ENCODE measurements at regions not wholly inside any gene's neighbourhood (a gene's known extent, or its start where the extent isn't known, plus 50 kb on each side); places are given as distances from the start of the nearest gene placed in this dataset.

DNA sequence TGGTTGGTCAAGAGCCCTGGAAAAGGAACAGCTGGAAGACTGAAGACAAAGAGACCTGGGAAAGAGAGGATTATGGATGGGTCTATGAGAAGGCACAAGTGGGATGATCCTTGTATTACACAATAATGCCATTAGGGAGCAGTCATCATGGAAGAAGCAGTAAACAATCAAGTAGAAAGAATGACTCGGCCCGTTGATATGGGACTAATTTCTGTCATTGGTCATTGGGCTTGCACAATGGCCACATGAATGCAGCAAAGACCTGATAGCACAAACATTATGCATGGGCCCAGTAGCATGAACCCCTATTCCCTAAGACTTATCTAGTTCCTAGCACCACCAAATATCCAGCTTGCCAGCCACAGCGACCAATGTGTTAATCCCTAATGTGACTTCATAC, 390.3 kb upstream of the ZNF507 start (continued):
- TF ChIP-seq, protein P1, sequence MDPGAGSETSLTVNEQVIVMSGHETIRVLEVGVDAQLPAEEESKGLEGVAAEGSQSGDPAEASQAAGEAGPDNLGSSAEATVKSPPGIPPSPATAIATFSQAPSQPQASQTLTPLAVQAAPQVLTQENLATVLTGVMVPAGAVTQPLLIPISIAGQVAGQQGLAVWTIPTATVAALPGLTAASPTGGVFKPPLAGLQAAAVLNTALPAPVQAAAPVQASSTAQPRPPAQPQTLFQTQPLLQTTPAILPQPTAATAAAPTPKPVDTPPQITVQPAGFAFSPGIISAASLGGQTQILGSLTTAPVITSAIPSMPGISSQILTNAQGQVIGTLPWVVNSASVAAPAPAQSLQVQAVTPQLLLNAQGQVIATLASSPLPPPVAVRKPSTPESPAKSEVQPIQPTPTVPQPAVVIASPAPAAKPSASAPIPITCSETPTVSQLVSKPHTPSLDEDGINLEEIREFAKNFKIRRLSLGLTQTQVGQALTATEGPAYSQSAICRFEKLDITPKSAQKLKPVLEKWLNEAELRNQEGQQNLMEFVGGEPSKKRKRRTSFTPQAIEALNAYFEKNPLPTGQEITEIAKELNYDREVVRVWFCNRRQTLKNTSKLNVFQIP (CRISPR knock-in tag; IDR thresholded peaks at IDR 0.05; ENCODE audit: borderline replicate concordance, low read depth) = no peak

DNA sequence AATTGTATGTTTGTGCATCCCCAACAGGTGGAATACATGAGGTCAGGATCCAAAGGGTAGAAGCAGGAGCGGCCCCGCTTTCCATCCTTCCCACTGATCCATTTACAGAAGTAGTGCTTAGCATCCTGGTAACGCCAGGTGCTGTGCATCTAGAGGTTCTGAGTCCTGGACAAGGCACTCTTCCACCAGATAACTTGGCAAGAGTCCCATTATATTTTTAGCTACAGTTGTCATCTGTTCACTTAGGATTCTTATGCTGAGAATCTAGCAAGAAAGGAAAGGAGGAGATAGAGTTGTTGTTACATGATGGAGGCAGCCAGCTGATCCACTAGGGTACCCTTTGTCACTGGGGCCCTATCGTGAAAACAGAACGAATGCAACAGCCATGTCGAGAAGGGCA, 389.5 kb upstream of the ZNF507 start:
- TF ChIP-seq ZNF565 (CRISPR knock-in tag; conservative IDR thresholded peaks at IDR 0.05; ENCODE audit: low read depth) = no peak
- TF ChIP-seq SNAI2 (CRISPR knock-in tag; IDR thresholded peaks at IDR 0.05) = no peak
- TF ChIP-seq BACH2 (CRISPR knock-in tag; IDR thresholded peaks at IDR 0.05; ENCODE audit: borderline replicate concordance) = no peak
- no peak for TF ChIP-seq ARNTL (CRISPR knock-in tag; IDR thresholded peaks at IDR 0.05; ENCODE audit: borderline replicate concordance, low read depth)
- TF ChIP-seq, protein P2, sequence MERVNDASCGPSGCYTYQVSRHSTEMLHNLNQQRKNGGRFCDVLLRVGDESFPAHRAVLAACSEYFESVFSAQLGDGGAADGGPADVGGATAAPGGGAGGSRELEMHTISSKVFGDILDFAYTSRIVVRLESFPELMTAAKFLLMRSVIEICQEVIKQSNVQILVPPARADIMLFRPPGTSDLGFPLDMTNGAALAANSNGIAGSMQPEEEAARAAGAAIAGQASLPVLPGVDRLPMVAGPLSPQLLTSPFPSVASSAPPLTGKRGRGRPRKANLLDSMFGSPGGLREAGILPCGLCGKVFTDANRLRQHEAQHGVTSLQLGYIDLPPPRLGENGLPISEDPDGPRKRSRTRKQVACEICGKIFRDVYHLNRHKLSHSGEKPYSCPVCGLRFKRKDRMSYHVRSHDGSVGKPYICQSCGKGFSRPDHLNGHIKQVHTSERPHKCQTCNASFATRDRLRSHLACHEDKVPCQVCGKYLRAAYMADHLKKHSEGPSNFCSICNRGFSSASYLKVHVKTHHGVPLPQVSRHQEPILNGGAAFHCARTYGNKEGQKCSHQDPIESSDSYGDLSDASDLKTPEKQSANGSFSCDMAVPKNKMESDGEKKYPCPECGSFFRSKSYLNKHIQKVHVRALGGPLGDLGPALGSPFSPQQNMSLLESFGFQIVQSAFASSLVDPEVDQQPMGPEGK (CRISPR knock-in tag; IDR thresholded peaks at IDR 0.05; ENCODE audit: borderline replicate concordance) = no peak
- TF ChIP-seq PPARA (CRISPR knock-in tag; IDR thresholded peaks at IDR 0.05; ENCODE audit: borderline replicate concordance) = no peak
- TF ChIP-seq, protein P3, sequence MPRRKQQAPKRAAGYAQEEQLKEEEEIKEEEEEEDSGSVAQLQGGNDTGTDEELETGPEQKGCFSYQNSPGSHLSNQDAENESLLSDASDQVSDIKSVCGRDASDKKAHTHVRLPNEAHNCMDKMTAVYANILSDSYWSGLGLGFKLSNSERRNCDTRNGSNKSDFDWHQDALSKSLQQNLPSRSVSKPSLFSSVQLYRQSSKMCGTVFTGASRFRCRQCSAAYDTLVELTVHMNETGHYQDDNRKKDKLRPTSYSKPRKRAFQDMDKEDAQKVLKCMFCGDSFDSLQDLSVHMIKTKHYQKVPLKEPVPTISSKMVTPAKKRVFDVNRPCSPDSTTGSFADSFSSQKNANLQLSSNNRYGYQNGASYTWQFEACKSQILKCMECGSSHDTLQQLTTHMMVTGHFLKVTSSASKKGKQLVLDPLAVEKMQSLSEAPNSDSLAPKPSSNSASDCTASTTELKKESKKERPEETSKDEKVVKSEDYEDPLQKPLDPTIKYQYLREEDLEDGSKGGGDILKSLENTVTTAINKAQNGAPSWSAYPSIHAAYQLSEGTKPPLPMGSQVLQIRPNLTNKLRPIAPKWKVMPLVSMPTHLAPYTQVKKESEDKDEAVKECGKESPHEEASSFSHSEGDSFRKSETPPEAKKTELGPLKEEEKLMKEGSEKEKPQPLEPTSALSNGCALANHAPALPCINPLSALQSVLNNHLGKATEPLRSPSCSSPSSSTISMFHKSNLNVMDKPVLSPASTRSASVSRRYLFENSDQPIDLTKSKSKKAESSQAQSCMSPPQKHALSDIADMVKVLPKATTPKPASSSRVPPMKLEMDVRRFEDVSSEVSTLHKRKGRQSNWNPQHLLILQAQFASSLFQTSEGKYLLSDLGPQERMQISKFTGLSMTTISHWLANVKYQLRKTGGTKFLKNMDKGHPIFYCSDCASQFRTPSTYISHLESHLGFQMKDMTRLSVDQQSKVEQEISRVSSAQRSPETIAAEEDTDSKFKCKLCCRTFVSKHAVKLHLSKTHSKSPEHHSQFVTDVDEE (CRISPR knock-in tag; IDR thresholded peaks at IDR 0.05) = no peak
- no peak for TF ChIP-seq RARB (CRISPR knock-in tag; IDR thresholded peaks at IDR 0.05)
- no peak for TF ChIP-seq ZNF70 (CRISPR knock-in tag; IDR thresholded peaks at IDR 0.05)
- no peak for TF ChIP-seq ISL1 (CRISPR knock-in tag; IDR thresholded peaks at IDR 0.05)
- TF ChIP-seq, protein P4, sequence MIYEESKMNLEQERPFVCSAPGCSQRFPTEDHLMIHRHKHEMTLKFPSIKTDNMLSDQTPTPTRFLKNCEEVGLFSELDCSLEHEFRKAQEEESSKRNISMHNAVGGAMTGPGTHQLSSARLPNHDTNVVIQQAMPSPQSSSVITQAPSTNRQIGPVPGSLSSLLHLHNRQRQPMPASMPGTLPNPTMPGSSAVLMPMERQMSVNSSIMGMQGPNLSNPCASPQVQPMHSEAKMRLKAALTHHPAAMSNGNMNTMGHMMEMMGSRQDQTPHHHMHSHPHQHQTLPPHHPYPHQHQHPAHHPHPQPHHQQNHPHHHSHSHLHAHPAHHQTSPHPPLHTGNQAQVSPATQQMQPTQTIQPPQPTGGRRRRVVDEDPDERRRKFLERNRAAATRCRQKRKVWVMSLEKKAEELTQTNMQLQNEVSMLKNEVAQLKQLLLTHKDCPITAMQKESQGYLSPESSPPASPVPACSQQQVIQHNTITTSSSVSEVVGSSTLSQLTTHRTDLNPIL (CRISPR knock-in tag; IDR thresholded peaks at IDR 0.05; ENCODE audit: low read depth) = no peak
- no peak for TF ChIP-seq OSR1 (CRISPR knock-in tag; IDR thresholded peaks at IDR 0.05)
- TF ChIP-seq, protein P5, sequence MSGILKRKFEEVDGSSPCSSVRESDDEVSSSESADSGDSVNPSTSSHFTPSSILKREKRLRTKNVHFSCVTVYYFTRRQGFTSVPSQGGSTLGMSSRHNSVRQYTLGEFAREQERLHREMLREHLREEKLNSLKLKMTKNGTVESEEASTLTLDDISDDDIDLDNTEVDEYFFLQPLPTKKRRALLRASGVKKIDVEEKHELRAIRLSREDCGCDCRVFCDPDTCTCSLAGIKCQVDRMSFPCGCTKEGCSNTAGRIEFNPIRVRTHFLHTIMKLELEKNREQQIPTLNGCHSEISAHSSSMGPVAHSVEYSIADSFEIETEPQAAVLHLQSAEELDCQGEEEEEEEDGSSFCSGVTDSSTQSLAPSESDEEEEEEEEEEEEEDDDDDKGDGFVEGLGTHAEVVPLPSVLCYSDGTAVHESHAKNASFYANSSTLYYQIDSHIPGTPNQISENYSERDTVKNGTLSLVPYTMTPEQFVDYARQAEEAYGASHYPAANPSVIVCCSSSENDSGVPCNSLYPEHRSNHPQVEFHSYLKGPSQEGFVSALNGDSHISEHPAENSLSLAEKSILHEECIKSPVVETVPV (CRISPR knock-in tag; IDR thresholded peaks at IDR 0.05) = no peak
- no peak for TF ChIP-seq ZNF8 (CRISPR knock-in tag; IDR thresholded peaks at IDR 0.05)
- no peak for TF ChIP-seq TOX (CRISPR knock-in tag; IDR thresholded peaks at IDR 0.05; ENCODE audit: borderline replicate concordance)
- ATAC-seq = no peak

DNA sequence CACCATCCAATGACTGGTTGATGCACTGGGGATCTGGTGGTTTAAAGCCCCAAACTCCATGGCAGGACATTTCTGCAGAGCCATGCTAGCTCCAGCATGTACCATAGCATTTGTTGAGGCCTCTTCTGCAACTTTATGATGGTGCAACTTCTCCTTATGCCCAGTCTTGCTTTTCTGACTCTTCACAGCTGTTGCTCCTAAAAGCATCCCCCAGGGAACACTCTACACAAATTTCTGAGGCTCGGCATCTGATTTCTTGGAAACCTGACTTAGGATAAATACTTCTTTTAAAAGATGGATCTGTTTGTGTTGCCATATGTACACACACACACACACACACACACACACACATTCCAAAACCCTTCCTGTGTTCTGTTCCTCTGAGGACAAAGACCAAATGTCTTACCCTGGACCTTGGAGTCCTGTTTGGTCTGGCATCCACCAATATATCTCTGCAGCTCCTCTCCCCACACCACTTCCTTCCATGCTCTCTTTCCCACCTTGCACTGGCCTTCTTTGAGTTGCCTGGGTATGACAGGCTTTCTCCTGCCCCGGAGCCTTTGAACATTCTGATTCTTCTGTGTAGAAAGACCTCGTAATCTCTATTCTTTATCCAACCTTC, 388.5 kb upstream of the ZNF507 start:
- no peak for ATAC-seq
- TF ChIP-seq, protein P2 (CRISPR knock-in tag; IDR thresholded peaks at IDR 0.05; ENCODE audit: borderline replicate concordance) = no peak
- TF ChIP-seq TOX (CRISPR knock-in tag; IDR thresholded peaks at IDR 0.05; ENCODE audit: borderline replicate concordance) = no peak
- TF ChIP-seq GLIS3 (CRISPR knock-in tag; IDR thresholded peaks at IDR 0.05) = no peak
- TF ChIP-seq PPARA (CRISPR knock-in tag; IDR thresholded peaks at IDR 0.05; ENCODE audit: borderline replicate concordance) = no peak
- no peak for TF ChIP-seq ISL1 (CRISPR knock-in tag; IDR thresholded peaks at IDR 0.05)
- TF ChIP-seq SNAI2 (CRISPR knock-in tag; IDR thresholded peaks at IDR 0.05) = no peak
- TF ChIP-seq, protein P1 (CRISPR knock-in tag; IDR thresholded peaks at IDR 0.05; ENCODE audit: borderline replicate concordance, low read depth) = no peak
- no peak for TF ChIP-seq ARNTL (CRISPR knock-in tag; IDR thresholded peaks at IDR 0.05; ENCODE audit: borderline replicate concordance, low read depth)
- TF ChIP-seq TCF4 (CRISPR knock-in tag; IDR thresholded peaks at IDR 0.05; ENCODE audit: borderline replicate concordance) = no peak
- TF ChIP-seq, protein P4 (CRISPR knock-in tag; IDR thresholded peaks at IDR 0.05; ENCODE audit: low read depth) = no peak
- no peak for TF ChIP-seq ZNF565 (CRISPR knock-in tag; conservative IDR thresholded peaks at IDR 0.05; ENCODE audit: low read depth)
- no peak for TF ChIP-seq ZFP30 (CRISPR knock-in tag; IDR thresholded peaks at IDR 0.05)
- no peak for TF ChIP-seq ZNF70 (CRISPR knock-in tag; IDR thresholded peaks at IDR 0.05)
